MM.1S (cell line): ENCODE measurements at regions not wholly inside any gene's neighbourhood (a gene's known extent, or its start where the extent isn't known, plus 50 kb on each side); places are given as distances from the start of the nearest gene placed in this dataset.

Source experiments
- EZH2 ChIP-seq: fragments of 300-600 bp; sonication (generic); optimal IDR thresholded peaks from 2 replicates; pipeline ENCODE3; 2017; ENCODE audit warnings: low read depth, mild to moderate bottlenecking, antibody characterized with exemption, low read length, mixed read lengths
- TF ChIP-seq, protein P1 (sequence below): fragments of 300-600 bp; sonication (generic); IDR thresholded peaks from 2 replicates; pipeline ENCODE4 v1.5.1; 2016; ENCODE audit warnings: antibody characterized with exemption, low read length, mixed read lengths

DNA sequence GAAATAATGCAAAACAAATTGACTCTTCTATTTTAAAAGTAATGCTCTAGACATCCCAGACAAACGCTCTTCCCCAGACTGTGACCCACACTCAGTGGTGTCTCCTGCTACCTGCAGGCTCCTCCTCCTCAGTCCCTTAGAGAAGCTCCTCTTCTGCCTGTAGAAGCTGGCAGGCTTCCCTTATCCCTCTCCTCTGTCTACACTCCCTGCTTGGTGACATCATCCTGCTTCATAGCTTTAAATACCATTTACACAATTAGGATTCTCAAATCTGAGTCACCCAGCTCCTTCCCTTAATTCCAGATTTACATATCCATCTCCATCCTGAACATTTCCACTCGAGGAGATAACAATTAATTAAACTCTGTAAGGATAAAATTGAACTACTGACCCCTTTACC is 167.9 kb downstream of the FBXO15 start:
- TF ChIP-seq, protein P1, sequence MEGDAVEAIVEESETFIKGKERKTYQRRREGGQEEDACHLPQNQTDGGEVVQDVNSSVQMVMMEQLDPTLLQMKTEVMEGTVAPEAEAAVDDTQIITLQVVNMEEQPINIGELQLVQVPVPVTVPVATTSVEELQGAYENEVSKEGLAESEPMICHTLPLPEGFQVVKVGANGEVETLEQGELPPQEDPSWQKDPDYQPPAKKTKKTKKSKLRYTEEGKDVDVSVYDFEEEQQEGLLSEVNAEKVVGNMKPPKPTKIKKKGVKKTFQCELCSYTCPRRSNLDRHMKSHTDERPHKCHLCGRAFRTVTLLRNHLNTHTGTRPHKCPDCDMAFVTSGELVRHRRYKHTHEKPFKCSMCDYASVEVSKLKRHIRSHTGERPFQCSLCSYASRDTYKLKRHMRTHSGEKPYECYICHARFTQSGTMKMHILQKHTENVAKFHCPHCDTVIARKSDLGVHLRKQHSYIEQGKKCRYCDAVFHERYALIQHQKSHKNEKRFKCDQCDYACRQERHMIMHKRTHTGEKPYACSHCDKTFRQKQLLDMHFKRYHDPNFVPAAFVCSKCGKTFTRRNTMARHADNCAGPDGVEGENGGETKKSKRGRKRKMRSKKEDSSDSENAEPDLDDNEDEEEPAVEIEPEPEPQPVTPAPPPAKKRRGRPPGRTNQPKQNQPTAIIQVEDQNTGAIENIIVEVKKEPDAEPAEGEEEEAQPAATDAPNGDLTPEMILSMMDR, result no peak
- no peak for TF ChIP-seq EZH2
